GM12873 (cell line): ENCODE measurements at regions not wholly inside any gene's neighbourhood (a gene's known extent, or its start where the extent isn't known, plus 50 kb on each side); places are given as distances from the start of the nearest gene placed in this dataset.
A peak's percentile ranks its signal among the peaks of the same experiment; 100 is the strongest.

Experiments used
- CTCF ChIP-seq: IDR thresholded peaks from 2 replicates; pipeline ENCODE4 v1.5.1; 2012; ENCODE audit warnings: low read depth, mild to moderate bottlenecking, moderate library complexity, low read length, control low read depth; ENCODE audit not compliant: insufficient read depth; ENCODE audit errors: missing control alignments

- TF ChIP-seq CTCF = no peak
Observed at GRCh38 chr6:25050356-25050755, 114.6 kb upstream of the RIPOR2 start.

- no peak for TF ChIP-seq CTCF
Observed at GRCh38 chr6:25051083-25051482, 115.3 kb upstream of the RIPOR2 start.

- TF ChIP-seq CTCF = no peak
Observed at GRCh38 chr6:25052181-25052580, 116.4 kb upstream of the RIPOR2 start.

GRCh38 chr6:25053875-25054371 is 118.2 kb upstream of the RIPOR2 start:
- peak; percentile 39 for TF ChIP-seq CTCF

GRCh38 chr6:25054469-25054868 is 118.7 kb upstream of the RIPOR2 start:
- no peak for TF ChIP-seq CTCF

- TF ChIP-seq CTCF = no peak
Observed at GRCh38 chr6:25056130-25056529, 120.4 kb upstream of the RIPOR2 start.

- no peak for TF ChIP-seq CTCF
Observed at GRCh38 chr6:25057111-25057905, 121.5 kb upstream of the RIPOR2 start.
